ENCODE measurements at regions not wholly inside any gene's neighbourhood (a gene's known extent, or its start where the extent isn't known, plus 50 kb on each side); places are given as distances from the start of the nearest gene placed in this dataset.

DNA sequence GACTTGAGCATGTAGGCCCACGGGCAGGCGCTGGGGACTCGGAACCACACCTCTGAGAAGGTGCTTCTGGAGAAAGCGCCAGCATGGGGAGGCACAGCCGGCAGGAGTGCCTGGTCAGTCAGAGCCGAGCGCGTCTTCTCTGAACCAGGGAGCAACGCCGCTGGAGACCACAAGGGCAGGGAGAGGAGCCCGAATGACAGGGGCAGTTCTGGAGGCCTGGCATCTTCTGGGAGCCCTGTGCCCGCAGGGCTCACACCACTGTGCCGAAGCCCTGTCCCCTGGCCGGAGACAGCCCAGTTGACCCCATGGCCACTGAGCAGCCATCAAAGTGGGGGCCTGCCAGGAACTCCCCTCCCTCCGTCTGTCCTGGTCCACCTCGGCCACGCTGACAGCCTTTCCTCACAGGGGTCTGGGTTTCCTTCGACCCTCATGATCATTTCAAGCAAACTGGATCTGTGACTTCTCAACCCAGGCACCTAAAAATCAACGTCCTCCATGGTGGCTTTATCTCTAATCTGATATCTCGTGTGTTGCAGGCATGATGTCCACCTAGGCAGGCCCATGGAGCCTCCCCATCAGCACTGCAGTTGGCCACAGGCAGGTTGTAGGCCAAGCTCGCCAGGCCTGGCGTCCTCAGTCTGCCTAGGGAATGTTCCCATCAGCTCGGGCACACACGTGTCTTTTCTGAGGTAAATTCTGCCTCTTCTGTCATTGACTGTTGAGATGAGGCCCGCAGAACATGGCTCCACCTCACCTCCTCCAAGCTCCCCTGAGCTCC lies 299.3 kb upstream of the RTL1 start:
- Mint-ChIP-seq H3K9me3 (peaks cover 27% of the 10 kb centered on the region), H3K27me3 (no peaks in the 10 kb centered on the region), H3K4me1 (no peaks in the 10 kb centered on the region), H3K4me3 (no peak overlapping the region), H3K27ac (no peak overlapping the region), H3K36me3 (no peaks in the 10 kb centered on the region)
- no peak for DNase-seq

DNA sequence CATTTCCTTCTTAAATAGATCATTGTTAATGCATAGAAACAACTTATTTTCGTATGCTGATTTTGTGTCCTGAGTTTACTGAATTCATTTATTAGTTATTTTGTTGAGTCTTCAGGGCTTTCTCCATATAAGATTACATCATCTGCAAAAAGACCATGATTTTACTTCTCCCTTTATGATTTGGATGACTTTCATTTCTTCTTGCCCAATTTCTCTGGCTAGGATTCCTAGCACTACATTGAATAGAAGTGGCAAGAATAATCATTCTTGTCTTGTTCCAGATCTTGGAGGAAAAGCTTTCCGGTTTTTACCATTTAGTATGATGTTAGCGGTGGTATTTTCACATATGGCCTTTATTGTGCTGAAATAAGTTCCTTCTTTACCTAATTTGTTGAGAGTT lies 303.0 kb upstream of the RTL1 start:
- Mint-ChIP-seq H3K27ac (no peak overlapping the region), H3K27me3 (no peaks in the 10 kb centered on the region), H3K36me3 (no peaks in the 10 kb centered on the region), H3K9me3 (peaks cover 52% of the 10 kb centered on the region), H3K4me1 (no peaks in the 10 kb centered on the region), H3K4me3 (no peak overlapping the region)
- DNase-seq = no peak

DNA sequence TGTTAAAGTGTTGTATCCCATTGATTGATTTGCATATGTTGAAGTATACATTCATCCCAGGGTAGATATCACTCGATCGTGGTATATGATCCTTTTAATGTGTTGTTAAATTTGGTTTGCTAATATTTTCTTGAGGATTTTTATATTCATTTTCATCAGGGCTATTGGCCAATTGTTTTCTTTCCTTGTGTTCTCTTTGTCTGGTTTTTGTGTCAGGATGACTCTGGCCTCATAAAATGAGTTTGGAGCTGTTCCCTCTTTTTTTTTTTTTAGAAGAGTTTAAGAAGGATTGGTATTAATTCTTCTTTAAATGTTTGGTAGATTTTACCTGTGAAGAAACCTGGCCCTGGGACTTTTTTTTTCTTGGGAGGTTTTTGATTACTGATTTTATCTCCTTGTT lies 303.5 kb upstream of the RTL1 start:
- peaks cover 54% of the 10 kb centered on the region for H3K9me3 Mint-ChIP-seq
- no peak overlapping the region for H3K4me3 Mint-ChIP-seq
- H3K27ac Mint-ChIP-seq = no peak overlapping the region
- H3K4me1 Mint-ChIP-seq = no peaks in the 10 kb centered on the region
- H3K36me3 Mint-ChIP-seq = no peaks in the 10 kb centered on the region
- DNase-seq = no peak
- H3K27me3 Mint-ChIP-seq = no peaks in the 10 kb centered on the region

DNA sequence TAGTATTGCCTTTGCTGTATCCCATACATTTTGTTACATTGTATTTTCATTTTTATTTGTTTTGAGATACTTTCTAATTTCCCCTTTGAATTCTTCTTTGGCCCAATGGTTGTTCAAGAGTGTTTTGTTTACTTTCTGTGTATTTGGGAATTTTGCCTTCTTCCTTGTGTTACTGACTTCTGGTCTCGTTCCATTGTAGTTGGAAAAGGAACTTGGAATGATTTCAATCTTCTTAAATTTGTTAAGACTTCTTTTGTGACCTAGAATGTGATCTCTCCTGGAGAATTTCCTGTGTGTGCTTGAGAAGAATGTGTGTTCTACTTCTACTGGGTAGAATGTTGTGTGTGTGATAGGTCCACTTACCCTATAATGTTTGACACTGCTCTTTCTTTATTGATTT lies 304.4 kb upstream of the RTL1 start:
- Mint-ChIP-seq H3K27me3 (no peaks in the 10 kb centered on the region), H3K4me3 (no peak overlapping the region), H3K27ac (no peak overlapping the region), H3K4me1 (no peaks in the 10 kb centered on the region), H3K9me3 (peaks cover 57% of the 10 kb centered on the region), H3K36me3 (no peaks in the 10 kb centered on the region)
- DNase-seq = no peak

DNA sequence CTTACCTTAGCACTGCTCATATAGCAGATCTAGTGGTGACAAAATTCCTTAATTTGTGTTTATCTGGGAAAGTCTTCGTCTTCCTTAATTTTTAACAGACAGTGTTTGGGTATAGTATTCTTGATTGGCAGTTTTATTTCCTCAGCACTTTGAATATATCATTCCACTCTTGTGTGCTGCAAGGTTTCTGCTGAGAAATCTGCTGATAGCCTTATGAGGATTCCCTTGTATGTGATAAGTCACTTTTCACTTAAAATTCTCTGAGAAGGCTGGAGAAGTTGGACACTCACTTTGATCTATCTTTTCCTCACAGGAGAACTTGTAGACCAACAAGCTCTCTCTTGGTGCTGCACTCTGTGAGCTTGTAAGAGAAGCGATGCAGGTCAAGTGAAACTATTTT lies 306.1 kb upstream of the RTL1 start:
- DNase-seq = no peak
- Mint-ChIP-seq H3K4me1 (no peaks in the 10 kb centered on the region), H3K27me3 (no peaks in the 10 kb centered on the region), H3K27ac (no peak overlapping the region), H3K36me3 (no peaks in the 10 kb centered on the region), H3K9me3 (peaks cover 52% of the 10 kb centered on the region), H3K4me3 (no peak overlapping the region)

DNA sequence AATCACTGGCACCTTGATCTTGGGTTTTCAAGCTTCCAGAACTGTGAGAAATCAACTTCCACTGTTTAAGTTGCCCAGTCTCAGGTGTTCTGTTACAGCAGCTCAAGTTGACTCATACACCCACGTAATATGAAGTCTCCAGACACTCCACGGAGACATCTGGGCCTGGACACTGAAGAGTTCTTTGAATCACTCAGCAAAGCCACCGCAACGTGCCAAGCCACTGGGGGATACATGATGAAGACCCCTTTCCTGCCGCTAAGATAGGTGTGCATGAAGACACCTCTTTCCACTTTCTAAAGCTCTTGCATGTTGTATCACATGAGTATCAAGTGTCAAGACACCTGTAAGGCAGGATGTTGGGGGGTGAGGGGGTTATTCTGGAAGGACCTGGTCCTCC lies 311.7 kb upstream of the RTL1 start:
- Mint-ChIP-seq H3K4me3 (no peak overlapping the region), H3K36me3 (no peaks in the 10 kb centered on the region), H3K4me1 (no peaks in the 10 kb centered on the region), H3K27me3 (no peaks in the 10 kb centered on the region), H3K9me3 (peaks cover 16% of the 10 kb centered on the region), H3K27ac (no peak overlapping the region)
- DNase-seq = no peak

DNA sequence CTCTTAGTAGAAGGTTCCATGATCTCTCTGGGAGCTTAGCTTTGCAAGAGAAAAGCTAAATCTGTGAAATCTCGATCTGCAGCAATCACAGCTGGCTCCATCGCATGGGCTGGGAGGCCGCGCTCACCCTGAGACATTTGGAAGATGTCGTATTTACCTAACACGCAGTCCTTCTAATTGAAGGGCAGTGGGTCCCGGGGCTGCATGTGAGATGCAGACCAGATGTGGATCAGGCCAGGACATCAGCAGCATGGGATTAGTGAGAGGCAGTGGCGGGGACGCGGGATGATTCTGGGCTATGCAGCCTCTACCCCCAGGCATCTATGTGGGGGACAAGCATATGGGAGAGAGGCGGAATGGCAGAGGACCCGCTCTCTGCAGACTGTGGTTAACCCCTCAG lies 312.4 kb upstream of the RTL1 start:
- Mint-ChIP-seq H3K27ac (no peak overlapping the region), H3K27me3 (no peaks in the 10 kb centered on the region), H3K4me1 (no peaks in the 10 kb centered on the region), H3K4me3 (no peak overlapping the region), H3K36me3 (no peaks in the 10 kb centered on the region), H3K9me3 (peaks cover 12% of the 10 kb centered on the region)
- no peak for DNase-seq

DNA sequence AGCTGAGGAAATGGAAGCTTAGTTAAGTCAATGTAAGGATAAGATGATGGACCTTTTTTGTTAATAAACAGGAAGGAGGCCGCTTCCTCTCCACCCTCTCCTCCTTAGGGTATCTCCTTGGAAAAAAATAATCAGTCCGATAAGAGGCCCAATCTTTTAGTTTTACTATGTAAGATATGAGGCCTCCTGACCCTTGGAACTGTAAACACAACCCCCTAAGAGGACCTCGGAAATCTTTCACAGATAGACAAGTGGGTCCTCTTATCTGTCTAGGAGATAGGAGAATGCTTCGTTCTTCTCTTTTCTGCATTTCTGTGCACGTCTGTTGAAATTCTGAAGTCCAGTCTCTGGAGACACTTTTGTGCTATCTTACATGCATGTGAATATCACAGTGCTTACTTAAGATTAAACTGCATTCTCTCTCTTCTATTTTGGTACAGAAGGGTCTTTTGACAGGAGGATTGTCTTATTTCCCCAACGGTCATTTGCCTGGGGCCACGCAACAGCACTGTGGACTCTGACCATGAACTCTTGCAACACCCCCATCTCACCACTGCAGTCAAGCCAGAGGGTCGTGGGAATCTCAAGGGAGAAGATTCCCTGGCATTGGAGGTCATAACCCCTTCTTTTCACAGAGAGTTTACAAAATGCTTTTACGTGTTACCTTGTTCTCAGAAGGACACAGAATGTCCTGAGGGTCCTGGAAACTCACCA lies 313.0 kb upstream of the RTL1 start:
- DNase-seq = no peak
- no peak overlapping the region for H3K27ac Mint-ChIP-seq
- no peak overlapping the region for H3K4me3 Mint-ChIP-seq
- H3K27me3 Mint-ChIP-seq = no peaks in the 10 kb centered on the region
- H3K4me1 Mint-ChIP-seq = no peaks in the 10 kb centered on the region
- H3K36me3 Mint-ChIP-seq = no peaks in the 10 kb centered on the region
- peaks cover 10% of the 10 kb centered on the region for H3K9me3 Mint-ChIP-seq

DNA sequence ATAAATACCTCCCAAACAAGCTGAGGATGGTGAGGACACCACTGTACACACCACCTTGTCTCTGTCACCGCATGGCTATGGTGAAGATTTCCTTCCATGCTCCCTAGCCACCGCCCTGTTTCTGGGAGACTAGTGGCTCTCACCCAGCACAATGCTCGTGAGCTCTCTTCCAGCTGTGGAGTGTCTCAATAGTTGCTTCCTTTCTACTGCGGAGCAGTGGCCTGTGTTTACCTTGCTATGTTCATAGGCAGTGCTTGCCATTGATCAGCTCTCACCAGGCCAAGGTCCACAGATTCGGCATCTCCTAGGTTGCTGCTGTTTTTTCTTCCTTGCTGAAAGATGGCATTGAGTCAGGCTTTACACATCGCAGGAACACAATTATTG lies 313.6 kb upstream of the RTL1 start:
- no peak for DNase-seq
- H3K9me3 Mint-ChIP-seq = peaks cover 7% of the 10 kb centered on the region
- no peaks in the 10 kb centered on the region for H3K36me3 Mint-ChIP-seq
- no peak overlapping the region for H3K27ac Mint-ChIP-seq
- no peaks in the 10 kb centered on the region for H3K4me1 Mint-ChIP-seq
- H3K27me3 Mint-ChIP-seq = no peaks in the 10 kb centered on the region
- H3K4me3 Mint-ChIP-seq = no peak overlapping the region

DNA sequence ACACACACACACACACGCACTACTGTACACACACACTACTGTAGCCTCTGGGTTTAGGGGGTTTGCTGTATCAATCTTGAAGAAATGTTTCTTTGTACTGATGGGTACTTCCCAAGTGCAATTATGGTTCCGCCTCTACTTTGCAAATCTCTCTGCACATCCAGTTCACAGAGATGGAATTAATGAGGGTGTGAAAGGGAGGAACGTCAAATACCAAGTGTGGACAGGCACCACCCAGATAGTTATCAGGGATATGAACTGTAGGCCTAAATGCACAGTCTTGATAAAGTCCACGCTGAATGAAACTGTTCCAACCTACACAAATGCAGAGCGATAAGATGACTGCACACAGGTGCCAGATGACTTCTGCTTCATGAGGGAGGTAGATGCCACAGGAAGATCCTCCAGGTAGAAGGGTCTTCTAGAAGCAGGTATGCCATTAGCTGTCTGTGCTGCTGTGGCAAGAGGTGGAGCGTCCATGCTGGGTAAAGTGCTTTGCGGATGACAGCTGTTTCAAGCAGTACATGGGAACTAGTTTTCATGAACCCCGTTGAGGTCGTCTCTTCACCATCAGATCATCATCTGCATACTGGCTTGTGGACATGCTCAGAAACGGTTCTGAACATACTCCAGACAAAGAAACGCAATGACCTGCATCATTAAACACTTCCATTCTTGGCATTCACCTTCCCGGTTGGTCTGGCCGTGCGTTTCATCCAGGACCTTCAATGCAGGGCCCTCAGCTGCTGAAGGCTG lies 314.3 kb upstream of the RTL1 start:
- H3K36me3 Mint-ChIP-seq = no peaks in the 10 kb centered on the region
- peaks cover 5% of the 10 kb centered on the region for H3K9me3 Mint-ChIP-seq
- H3K4me1 Mint-ChIP-seq = no peaks in the 10 kb centered on the region
- H3K27ac Mint-ChIP-seq = no peak overlapping the region
- no peak for DNase-seq
- no peak overlapping the region for H3K4me3 Mint-ChIP-seq
- no peaks in the 10 kb centered on the region for H3K27me3 Mint-ChIP-seq

DNA sequence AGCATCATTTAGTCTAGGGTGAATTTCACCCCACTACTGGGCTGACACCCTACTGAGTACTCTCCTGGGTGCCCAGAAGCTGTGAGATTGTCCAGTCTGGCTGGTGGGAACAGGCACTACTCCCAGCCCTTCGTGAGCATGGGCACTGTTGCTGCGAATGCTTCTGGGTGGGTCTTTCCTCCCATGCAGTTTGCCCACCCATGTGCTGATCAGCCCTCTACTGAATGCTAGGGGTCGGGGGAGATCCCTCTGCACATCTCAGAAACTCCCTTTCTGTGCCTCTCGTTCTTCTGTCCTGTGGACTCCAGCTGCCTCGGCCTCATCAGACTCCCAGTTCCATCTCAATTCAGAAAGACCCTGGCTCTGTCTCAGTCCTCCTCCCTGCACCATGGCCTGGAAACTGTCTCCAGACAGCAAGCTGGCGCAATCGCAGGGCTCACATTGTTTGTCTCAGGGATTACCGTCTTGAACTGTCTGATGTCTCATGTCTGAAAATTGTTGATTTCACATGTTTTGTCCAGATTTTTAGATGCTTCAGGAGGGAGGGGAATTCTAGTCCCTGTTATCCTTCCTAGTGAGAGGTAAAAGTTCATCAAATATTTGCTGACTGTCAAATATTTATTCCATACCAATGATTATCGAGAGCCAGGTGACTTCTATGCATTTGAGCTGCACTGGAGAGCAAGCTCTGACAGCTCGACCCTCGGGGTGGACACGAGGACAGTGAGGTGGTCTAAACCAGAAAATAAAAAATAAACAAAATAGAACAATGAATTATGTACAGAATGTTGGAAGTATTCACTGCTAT lies 316.6 kb upstream of the RTL1 start:
- H3K9me3 Mint-ChIP-seq = peaks cover 2% of the 10 kb centered on the region
- H3K27ac Mint-ChIP-seq = no peak overlapping the region

DNA sequence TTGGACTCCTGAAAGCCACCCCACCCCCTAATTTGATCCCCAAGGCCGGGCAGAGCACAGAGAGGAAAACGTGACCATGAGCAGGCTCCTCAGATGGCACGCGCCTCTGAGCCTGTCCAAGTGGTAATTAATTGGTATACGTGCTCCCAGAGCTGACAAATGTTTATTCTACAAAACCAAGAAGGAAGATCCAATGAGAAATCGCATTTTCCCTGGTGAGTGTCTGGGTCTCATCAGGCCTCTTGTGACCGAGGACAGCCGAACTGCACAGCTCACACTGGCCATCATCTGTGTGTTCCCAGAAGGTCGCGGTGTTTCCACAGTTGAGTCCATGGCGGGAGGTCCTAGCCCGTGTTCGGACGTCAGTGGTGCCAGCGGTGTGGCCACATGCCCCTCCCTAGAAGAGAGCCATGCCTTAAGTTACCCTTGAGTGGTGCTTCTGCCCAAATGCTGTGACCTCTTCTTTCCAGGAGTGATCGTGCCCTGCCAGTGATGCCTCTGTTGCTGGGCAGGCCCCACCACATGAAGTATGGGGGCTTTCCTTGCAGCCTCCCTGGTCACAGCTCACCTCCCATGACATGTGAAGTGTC lies 317.5 kb upstream of the RTL1 start:
- H3K9me3 Mint-ChIP-seq = no peaks in the 10 kb centered on the region
- no peak for DNase-seq
- no peak overlapping the region for H3K4me3 Mint-ChIP-seq
- H3K27ac Mint-ChIP-seq = no peak overlapping the region
- peaks cover 4% of the 10 kb centered on the region for H3K4me1 Mint-ChIP-seq
- H3K27me3 Mint-ChIP-seq = peaks cover 8% of the 10 kb centered on the region
- H3K36me3 Mint-ChIP-seq = no peaks in the 10 kb centered on the region

More for the DNA sequence above, 316.6 kb upstream of the RTL1 start:
- no peaks in the 10 kb centered on the region for H3K4me1 Mint-ChIP-seq
- H3K36me3 Mint-ChIP-seq = no peaks in the 10 kb centered on the region
- DNase-seq = no peak
- peaks cover 4% of the 10 kb centered on the region for H3K27me3 Mint-ChIP-seq
- no peak overlapping the region for H3K4me3 Mint-ChIP-seq

DNA sequence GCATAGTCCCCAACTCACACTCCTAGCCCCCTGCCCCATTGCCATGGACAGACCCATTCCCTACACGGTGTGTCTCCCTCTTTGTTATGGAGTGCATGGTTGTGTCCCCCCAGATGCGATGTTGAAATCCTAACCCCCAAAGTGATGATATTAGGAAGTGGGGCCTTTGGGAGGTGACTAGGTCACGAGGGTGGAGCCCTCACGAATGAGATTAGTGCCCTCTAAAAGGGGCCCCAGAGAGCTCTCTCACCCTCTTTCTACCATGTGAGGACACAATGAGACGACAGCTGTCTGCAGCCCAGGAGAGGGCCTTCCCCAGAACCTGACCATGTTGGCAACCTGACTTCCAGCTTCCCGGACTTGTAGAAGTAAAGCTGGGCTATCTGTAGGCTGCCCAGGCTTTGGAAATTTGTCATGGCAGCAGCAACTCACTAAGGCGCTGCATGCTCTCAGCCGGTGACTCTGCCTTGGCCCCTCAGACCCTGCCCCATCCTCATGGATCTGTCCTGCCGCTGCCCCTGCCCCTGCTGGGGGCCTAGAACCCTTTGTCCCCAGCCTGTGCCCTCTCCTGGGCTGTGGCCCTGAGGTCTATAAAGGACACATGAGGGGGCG lies 318.1 kb upstream of the RTL1 start:
- H3K27ac Mint-ChIP-seq = no peak overlapping the region

DNA sequence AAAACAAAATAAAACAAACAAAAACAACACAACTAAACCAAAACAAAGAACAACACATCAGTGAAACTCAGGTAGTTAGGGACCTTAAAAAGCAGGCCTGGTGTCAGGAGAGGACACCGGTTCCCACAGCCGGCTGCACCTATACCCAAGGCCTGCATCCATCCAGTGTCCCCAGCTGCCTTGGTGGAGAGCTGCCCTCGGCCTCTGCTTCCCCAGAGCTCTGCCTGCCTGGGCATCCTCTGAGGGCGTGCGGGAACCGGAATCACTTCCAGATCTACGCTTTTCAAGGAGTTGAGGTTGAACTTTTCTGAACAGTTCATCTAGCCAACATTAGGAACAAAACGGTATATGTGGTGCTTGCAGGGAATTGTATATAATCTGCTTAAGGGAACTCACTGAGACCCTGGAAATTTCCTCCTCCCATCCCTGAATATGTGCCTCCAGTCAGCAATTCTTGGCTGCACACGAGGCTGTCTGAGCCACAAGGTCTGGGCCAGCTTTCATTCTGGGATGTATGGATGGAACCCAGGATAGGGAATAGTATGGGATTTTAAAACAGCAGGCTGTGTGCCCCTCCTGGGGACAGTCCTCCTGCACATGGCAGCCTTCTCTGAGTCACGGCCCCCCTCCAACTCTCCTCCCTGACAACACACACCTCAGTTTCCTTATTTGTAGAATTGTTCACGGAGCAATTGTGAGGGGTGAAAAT lies 319.0 kb upstream of the RTL1 start:
- Mint-ChIP-seq H3K4me3 (no peak overlapping the region), H3K36me3 (no peaks in the 10 kb centered on the region), H3K9me3 (no peaks in the 10 kb centered on the region), H3K4me1 (peaks cover 4% of the 10 kb centered on the region), H3K27me3 (peaks cover 13% of the 10 kb centered on the region), H3K27ac (no peak overlapping the region)
- no peak for DNase-seq

More for the DNA sequence above, 318.1 kb upstream of the RTL1 start:
- Mint-ChIP-seq H3K36me3 (no peaks in the 10 kb centered on the region), H3K4me3 (no peak overlapping the region), H3K4me1 (peaks cover 4% of the 10 kb centered on the region), H3K9me3 (no peaks in the 10 kb centered on the region), H3K27me3 (peaks cover 12% of the 10 kb centered on the region)
- DNase-seq = no peak
